ENCODE measurements at regions not wholly inside any gene's neighbourhood (a gene's known extent, or its start where the extent isn't known, plus 50 kb on each side); places are given as distances from the start of the nearest gene placed in this dataset.

DNA sequence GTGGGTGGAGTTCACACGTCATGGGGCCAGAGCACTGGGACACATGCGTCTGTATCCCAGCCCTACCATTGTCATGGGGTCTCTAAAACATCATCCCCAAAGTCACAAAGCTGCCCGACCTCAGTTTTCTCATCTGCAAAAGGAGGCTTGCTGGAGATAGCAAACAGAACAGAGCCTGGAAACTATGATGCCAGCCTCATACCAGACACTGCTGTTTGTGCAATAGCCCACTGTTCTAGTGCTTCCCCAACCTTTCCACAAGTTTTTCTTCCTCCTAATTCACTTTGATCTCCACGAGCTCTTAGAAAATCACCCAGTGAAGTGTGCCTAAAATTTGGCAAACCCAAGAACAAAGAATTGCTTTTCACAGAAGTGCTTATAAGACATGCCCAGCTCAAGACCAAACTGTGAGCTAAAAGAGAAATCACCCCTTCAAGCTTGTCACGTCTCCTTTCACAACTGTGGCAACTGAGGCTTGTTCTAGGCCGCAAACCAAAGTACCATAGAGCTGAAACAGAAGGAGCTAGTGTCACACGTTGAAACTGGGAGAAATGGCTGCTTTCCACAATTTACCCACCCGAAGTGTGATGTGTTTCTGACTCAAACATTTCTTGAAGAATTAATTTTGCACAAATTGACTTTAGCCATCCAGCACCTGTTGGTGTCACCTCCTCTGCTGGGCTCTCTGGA is 162.7 kb upstream of the ID2 start:
- POLR2A ChIA-PET = interaction anchor here (0.6 to 1.5 kb wide), 2 partner anchors 25 to 163 kb away, joined by 3 to 6 read pairs; partner anchors contain the start of gene ID2
- CTCF ChIA-PET (ENCODE audit: low intra/inter-chr PET ratio) = no interaction called here
- Histone ChIP-seq H3K9me1 (ENCODE audit: control insufficient read depth, insufficient read depth, low read length) (no peaks in the 10 kb centered on the region), H3K4me3 (no peak overlapping the region), H4K20me1 (replicated peaks; ENCODE audit: control insufficient read depth, insufficient read depth, low read length) (no peaks in the 10 kb centered on the region), H3K4me2 (ENCODE audit: insufficient read depth, low read length) (no peak overlapping the region), H3K27ac (ENCODE audit: extremely low read depth, low read depth, low read length) (no peak overlapping the region), H3K9me3 (replicated peaks; ENCODE audit: control insufficient read depth, insufficient read depth, low read depth, low read length) (no peaks in the 10 kb centered on the region), H3K4me1 (replicated peaks in 1 of 2; ENCODE audit: control insufficient read depth in 2 of 2, insufficient read depth in 2 of 2, low read length in 2 of 2) (peaks cover 0 to 4% of the 10 kb centered on the region in 2 experiments; a peak in 3 of 5 replicates), H3K79me2 (ENCODE audit: control insufficient read depth, insufficient read depth, low read length) (no peaks in the 10 kb centered on the region), H3K36me3 (ENCODE audit: control insufficient read depth, insufficient read depth, low read length) (no peaks in the 10 kb centered on the region), H3K27me3 (ENCODE audit: control insufficient read depth in 2 of 2, insufficient read depth in 2 of 2, low read length in 2 of 2) (peaks cover 14 to 45% of the 10 kb centered on the region in 2 experiments; a peak in 4 of 5 replicates), H2AFZ (ENCODE audit: low read depth, low read length) (no peak overlapping the region), H3K9ac (ENCODE audit: insufficient read depth in 1 of 2, low read depth in 2 of 2, low read length in 2 of 2) (no peak overlapping the region)
- in situ Hi-C loops (cut with MboI) = no loop called here
- whole genome bisulfite sequencing (ENCODE audit: insufficient coverage, low coverage, missing lambda C conversion rate) = 13% methylated on average over 8 of the region's 8 CpGs
- TF ChIP-seq, protein P1, sequence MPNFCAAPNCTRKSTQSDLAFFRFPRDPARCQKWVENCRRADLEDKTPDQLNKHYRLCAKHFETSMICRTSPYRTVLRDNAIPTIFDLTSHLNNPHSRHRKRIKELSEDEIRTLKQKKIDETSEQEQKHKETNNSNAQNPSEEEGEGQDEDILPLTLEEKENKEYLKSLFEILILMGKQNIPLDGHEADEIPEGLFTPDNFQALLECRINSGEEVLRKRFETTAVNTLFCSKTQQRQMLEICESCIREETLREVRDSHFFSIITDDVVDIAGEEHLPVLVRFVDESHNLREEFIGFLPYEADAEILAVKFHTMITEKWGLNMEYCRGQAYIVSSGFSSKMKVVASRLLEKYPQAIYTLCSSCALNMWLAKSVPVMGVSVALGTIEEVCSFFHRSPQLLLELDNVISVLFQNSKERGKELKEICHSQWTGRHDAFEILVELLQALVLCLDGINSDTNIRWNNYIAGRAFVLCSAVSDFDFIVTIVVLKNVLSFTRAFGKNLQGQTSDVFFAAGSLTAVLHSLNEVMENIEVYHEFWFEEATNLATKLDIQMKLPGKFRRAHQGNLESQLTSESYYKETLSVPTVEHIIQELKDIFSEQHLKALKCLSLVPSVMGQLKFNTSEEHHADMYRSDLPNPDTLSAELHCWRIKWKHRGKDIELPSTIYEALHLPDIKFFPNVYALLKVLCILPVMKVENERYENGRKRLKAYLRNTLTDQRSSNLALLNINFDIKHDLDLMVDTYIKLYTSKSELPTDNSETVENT (CRISPR knock-in tag; IDR thresholded peaks at IDR 0.05) = no peak
- TF ChIP-seq NFIC (IDR thresholded peaks at IDR 0.05) = no peak
- intact Hi-C loops (cut with micrococcal nuclease) = loop anchor here (10.0 kb wide), 1 partner anchor 596 kb away; no protein-coding TSS in a partner anchor
- ATAC-seq (no peak), DNase-seq (ENCODE audit: extremely low read depth in 1 of 4, low spot score in 3 of 4) (no peak), FAIRE-seq (no peak)
- BruUV-seq (replicated peaks) = no TSS peak

All from K562 (cell line).